OCI-LY3 (cell line): ENCODE measurements at regions not wholly inside any gene's neighbourhood (a gene's known extent, or its start where the extent isn't known, plus 50 kb on each side); places are given as distances from the start of the nearest gene placed in this dataset.

Experiments used
- H2AFZ ChIP-seq: fragments of 200-600, 300-600 bp; shearing (Covaris generic); 2 replicates; pipeline ENCODE4 v1.6.0; 2014; ENCODE audit warnings: antibody characterized with exemption, low read depth, low read length
- H3K27ac ChIP-seq: fragments of 200-600, 300-600 bp; sonication (generic); 2 replicates; pipeline ENCODE4 v1.5.1; 2014; ENCODE audit warnings: mild to moderate bottlenecking, low read length, moderate library complexity, mixed read lengths
- H3K27me3 ChIP-seq: fragments of 200-600, 300-600 bp; sonication (generic); 2 replicates; pipeline ENCODE4 v1.6.1; 2014; ENCODE audit warnings: low read depth, low read length, mixed read lengths
- H3K36me3 ChIP-seq: fragments of 200-600, 300-600 bp; sonication (generic); replicated peaks from 2 replicates; pipeline ENCODE3; 2014; ENCODE audit warnings: low read depth, low read length, mixed read lengths
- H3K4me1 ChIP-seq: fragments of 300-600, 200-600 bp; sonication (generic); 2 replicates; pipeline ENCODE4 v1.6.1; 2014; ENCODE audit warnings: low read length, mixed read lengths
- H3K4me2 ChIP-seq: fragments of 200-600, 300-600 bp; sonication (generic); 2 replicates; pipeline ENCODE4 v1.6.1; 2014; ENCODE audit warnings: low read length, mixed read lengths
- H3K4me3 ChIP-seq: fragments of 300-600, 200-600 bp; sonication (generic); 2 replicates; pipeline ENCODE4 v1.5.1; 2014; ENCODE audit warnings: antibody characterized with exemption, mild to moderate bottlenecking, low read length, moderate library complexity
- H3K79me2 ChIP-seq: fragments of 300-600, 200-600 bp; shearing (Covaris generic); 2 replicates; pipeline ENCODE4 v1.6.1; 2014; ENCODE audit warnings: mild to moderate bottlenecking, low read length, mixed read lengths
- H3K9ac ChIP-seq: fragments of 300-600, 200-600 bp; shearing (Covaris generic); 2 replicates; pipeline ENCODE4 v1.6.0; 2014; ENCODE audit warnings: mild to moderate bottlenecking, low read length, moderate library complexity
- H3K9me3 ChIP-seq: fragments of 200-600, 300-600 bp; shearing (Covaris generic); 2 replicates; pipeline ENCODE4 v1.6.1; 2014; ENCODE audit warnings: low read length, mixed read lengths; ENCODE audit not compliant: insufficient read depth
- H4K20me1 ChIP-seq: fragments of 200-600, 300-600 bp; sonication (generic); 2 replicates; pipeline ENCODE4 v1.6.1; 2016; ENCODE audit warnings: low read length, mixed read lengths; ENCODE audit not compliant: insufficient read depth
- CTCF ChIP-seq: fragments of 200-600, 300-600 bp; sonication (generic); IDR thresholded peaks from 2 replicates; pipeline ENCODE4 v1.5.1; 2014; ENCODE audit warnings: antibody characterized with exemption, low read length, low read depth
- EZH2phosphoT487 ChIP-seq: fragments of 200-600 bp; shearing (Covaris generic); IDR thresholded peaks from 2 replicates; pipeline ENCODE4 v1.6.1; 2018; ENCODE audit warnings: antibody characterized with exemption, mixed run types, low read depth

- H2AFZ ChIP-seq = no peak overlapping the region
Measured at GRCh38 chr16:22699356-22699755, 114.6 kb upstream of the HS3ST2 start.

GRCh38 chr16:22705799-22706198, 108.2 kb upstream of the HS3ST2 start:
- H3K27me3 ChIP-seq = peaks cover 19% of the 10 kb centered on the region; the same call in 1 of the 2 replicates
- H2AFZ ChIP-seq = no peak overlapping the region
- H3K9ac ChIP-seq = no peak overlapping the region
- H3K4me1 ChIP-seq = no peaks in the 10 kb centered on the region
- H3K4me3 ChIP-seq = no peak overlapping the region
- no peaks in the 10 kb centered on the region for H3K36me3 ChIP-seq
- no peaks in the 10 kb centered on the region for H3K79me2 ChIP-seq
- H4K20me1 ChIP-seq = no peaks in the 10 kb centered on the region
- no peak overlapping the region for H3K27ac ChIP-seq
- H3K4me2 ChIP-seq = no peak overlapping the region
- no peak for TF ChIP-seq CTCF
- TF ChIP-seq EZH2phosphoT487 = no peak
- no peaks in the 10 kb centered on the region for H3K9me3 ChIP-seq

More at GRCh38 chr16:22699356-22699755, 114.6 kb upstream of the HS3ST2 start:
- Histone ChIP-seq H3K4me3 (no peak overlapping the region), H3K9ac (no peak overlapping the region), H4K20me1 (no peaks in the 10 kb centered on the region), H3K27ac (no peak overlapping the region), H3K9me3 (no peaks in the 10 kb centered on the region), H3K4me1 (no peaks in the 10 kb centered on the region), H3K79me2 (no peaks in the 10 kb centered on the region), H3K27me3 (peaks cover 23% of the 10 kb centered on the region), H3K4me2 (no peak overlapping the region), H3K36me3 (no peaks in the 10 kb centered on the region)
- no peak for TF ChIP-seq EZH2phosphoT487
- no peak for TF ChIP-seq CTCF

- H3K4me1 ChIP-seq = no peaks in the 10 kb centered on the region
- H3K27me3 ChIP-seq = 0 out of 2 replicates have a peak, but pooled peaks cover 9% of the 10 kb centered on the region
- H3K27ac ChIP-seq = no peak overlapping the region
- TF ChIP-seq CTCF (no peak), EZH2phosphoT487 (no peak)
- no peak overlapping the region for H3K4me3 ChIP-seq
- H3K9me3 ChIP-seq = peaks cover 4% of the 10 kb centered on the region; the same call in 1 of the 2 replicates
- no peak overlapping the region for H2AFZ ChIP-seq
- no peak overlapping the region for H3K9ac ChIP-seq
- H3K79me2 ChIP-seq = no peaks in the 10 kb centered on the region
- no peak overlapping the region for H3K4me2 ChIP-seq
- no peaks in the 10 kb centered on the region for H4K20me1 ChIP-seq
- no peaks in the 10 kb centered on the region for H3K36me3 ChIP-seq
Measured at GRCh38 chr16:22710326-22710725, 103.6 kb upstream of the HS3ST2 start.

- Histone ChIP-seq H3K27me3 (0 out of 2 replicates have a peak, but pooled peaks cover 2% of the 10 kb centered on the region), H3K4me3 (no peak overlapping the region), H3K9me3 (peaks cover 4% of the 10 kb centered on the region; the same call in 1 of the 2 replicates), H3K4me2 (no peak overlapping the region), H2AFZ (no peak overlapping the region), H4K20me1 (no peaks in the 10 kb centered on the region), H3K36me3 (no peaks in the 10 kb centered on the region), H3K9ac (no peak overlapping the region), H3K79me2 (no peaks in the 10 kb centered on the region), H3K4me1 (no peaks in the 10 kb centered on the region), H3K27ac (no peak overlapping the region)
- TF ChIP-seq EZH2phosphoT487 (no peak), CTCF (no peak)
Measured at GRCh38 chr16:22711847-22712246, 102.1 kb upstream of the HS3ST2 start.
